ENCODE measurements at regions not wholly inside any gene's neighbourhood (a gene's known extent, or its start where the extent isn't known, plus 50 kb on each side); places are given as distances from the start of the nearest gene placed in this dataset.

- no peak for TF ChIP-seq CTCF (IDR thresholded peaks at IDR 0.05; ENCODE audit: borderline replicate concordance, extremely low read depth, insufficient read depth)
- no peaks in the 10 kb centered on the region for H3K9me3 ChIP-seq (ENCODE audit: control insufficient read depth in 2 of 3, insufficient read depth in 1 of 3, low read length in 3 of 3)
- no peak overlapping the region for H3K27ac ChIP-seq (ENCODE audit: low read depth in 2 of 2, low read length in 2 of 2)
- no peaks in the 10 kb centered on the region for H3K27me3 ChIP-seq (ENCODE audit: control insufficient read depth, insufficient read depth, low read length)
- FAIRE-seq (no peak), DNase-seq (no peak)
- peaks cover 0 to 3% (median 0%) of the 10 kb centered on the region in 3 donors for H3K4me1 ChIP-seq (ENCODE audit: control insufficient read depth in 2 of 3, insufficient read depth in 2 of 3, low read depth in 1 of 3, low read length in 3 of 3)
- no peaks in the 10 kb centered on the region for H3K36me3 ChIP-seq (ENCODE audit: control insufficient read depth in 2 of 3, insufficient read depth in 3 of 3, low read length in 3 of 3)
- H3K4me3 ChIP-seq (ENCODE audit: low read length in 3 of 3), result no peak overlapping the region
- H3K9ac ChIP-seq (ENCODE audit: low read length in 3 of 3), result no peak overlapping the region
- intact Hi-C loops (cut with DNase I), result no loop called here
Measured at GRCh38 chr11:45031912-45032519, 81.3 kb upstream of the TP53I11 start.

- H3K36me3 ChIP-seq (ENCODE audit: control insufficient read depth in 2 of 3, insufficient read depth in 3 of 3, low read length in 3 of 3), result no peaks in the 10 kb centered on the region
- no peak overlapping the region for H3K9ac ChIP-seq (ENCODE audit: low read length in 3 of 3)
- intact Hi-C loops (cut with DNase I), result no loop called here
- peaks cover 0 to 3% (median 0%) of the 10 kb centered on the region in 3 donors for H3K4me1 ChIP-seq (ENCODE audit: control insufficient read depth in 2 of 3, insufficient read depth in 2 of 3, low read depth in 1 of 3, low read length in 3 of 3)
- no peak overlapping the region for H3K27ac ChIP-seq (ENCODE audit: low read depth in 2 of 2, low read length in 2 of 2)
- no peak overlapping the region for H3K4me3 ChIP-seq (ENCODE audit: low read length in 3 of 3)
- H3K27me3 ChIP-seq (ENCODE audit: control insufficient read depth, insufficient read depth, low read length), result no peaks in the 10 kb centered on the region
- no peak for TF ChIP-seq CTCF (IDR thresholded peaks at IDR 0.05; ENCODE audit: borderline replicate concordance, extremely low read depth, insufficient read depth)
- peaks cover 0 to 11% (median 4%) of the 10 kb centered on the region in 3 donors for H3K9me3 ChIP-seq (ENCODE audit: control insufficient read depth in 2 of 3, insufficient read depth in 1 of 3, low read length in 3 of 3)
- no peak for FAIRE-seq
- DNase-seq, result peak in 1 of 5 donors; percentile 52
Measured at GRCh38 chr11:45035413-45035812, 84.7 kb upstream of the TP53I11 start.

DNA sequence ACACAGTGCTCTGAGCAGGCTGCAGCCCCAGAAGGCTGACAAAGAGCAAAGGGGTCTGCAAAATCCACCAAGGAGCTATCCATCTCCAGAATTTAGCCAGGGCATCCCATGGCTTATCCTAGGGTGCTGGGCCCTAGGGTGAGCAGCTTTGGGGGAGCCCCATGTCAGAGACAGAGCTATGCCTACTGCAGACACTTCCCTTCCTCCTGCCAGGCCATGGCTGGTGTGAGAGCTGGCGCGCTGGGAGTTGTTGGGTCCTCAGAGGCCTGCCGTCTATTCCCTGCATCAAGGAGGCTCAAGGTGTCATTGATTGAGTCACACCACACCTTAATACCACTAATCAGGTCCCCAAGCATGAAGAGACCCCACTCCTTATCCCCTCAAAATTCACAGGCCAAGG lies 85.3 kb upstream of the TP53I11 start:
- no peaks in the 10 kb centered on the region for H3K36me3 ChIP-seq (ENCODE audit: control insufficient read depth in 2 of 3, insufficient read depth in 3 of 3, low read length in 3 of 3)
- FAIRE-seq (no peak), DNase-seq (peak in 1 of 5 donors; percentile 15)
- H3K27ac ChIP-seq (ENCODE audit: low read depth in 2 of 2, low read length in 2 of 2), result no peak overlapping the region
- H3K4me3 ChIP-seq (ENCODE audit: low read length in 3 of 3), result no peak overlapping the region
- H3K9me3 ChIP-seq (ENCODE audit: control insufficient read depth in 2 of 3, insufficient read depth in 1 of 3, low read length in 3 of 3), result peaks cover 0 to 11% (median 4%) of the 10 kb centered on the region in 3 donors
- H3K9ac ChIP-seq (ENCODE audit: low read length in 3 of 3), result no peak overlapping the region
- TF ChIP-seq CTCF (IDR thresholded peaks at IDR 0.05; ENCODE audit: borderline replicate concordance, extremely low read depth, insufficient read depth), result no peak
- intact Hi-C loops (cut with DNase I), result no loop called here
- H3K4me1 ChIP-seq (ENCODE audit: control insufficient read depth in 2 of 3, insufficient read depth in 2 of 3, low read depth in 1 of 3, low read length in 3 of 3), result peaks cover 0 to 3% (median 0%) of the 10 kb centered on the region in 3 donors
- H3K27me3 ChIP-seq (ENCODE audit: control insufficient read depth, insufficient read depth, low read length), result no peaks in the 10 kb centered on the region

DNA sequence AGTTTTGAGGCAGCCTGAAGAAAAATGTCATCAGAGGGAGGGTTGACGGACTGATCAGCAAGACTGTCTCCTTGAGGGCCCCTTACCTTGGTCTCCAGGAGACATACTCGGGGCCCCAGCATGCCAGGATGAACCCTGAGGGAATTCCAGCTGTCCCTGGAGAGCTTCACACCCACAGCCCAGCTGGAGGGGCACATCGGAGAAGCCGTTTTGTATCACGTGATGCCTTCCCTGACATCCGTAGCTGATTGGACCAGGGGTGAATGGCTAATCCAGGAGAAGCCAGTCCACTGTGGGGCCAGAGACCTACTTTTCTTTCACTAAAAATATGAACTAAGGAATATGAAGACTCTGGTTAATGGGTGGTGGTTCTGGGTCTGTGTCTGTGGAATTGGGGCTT lies 86.0 kb upstream of the TP53I11 start:
- DNase-seq (peak in 1 of 5 donors; percentile 13), FAIRE-seq (no peak)
- Histone ChIP-seq H3K4me1 (ENCODE audit: control insufficient read depth in 2 of 3, insufficient read depth in 2 of 3, low read depth in 1 of 3, low read length in 3 of 3) (peaks cover 0 to 3% (median 0%) of the 10 kb centered on the region in 3 donors), H3K27me3 (ENCODE audit: control insufficient read depth, insufficient read depth, low read length) (no peaks in the 10 kb centered on the region), H3K4me3 (ENCODE audit: low read length in 3 of 3) (no peak overlapping the region), H3K9me3 (ENCODE audit: control insufficient read depth in 2 of 3, insufficient read depth in 1 of 3, low read length in 3 of 3) (peaks cover 0 to 11% (median 4%) of the 10 kb centered on the region in 3 donors), H3K36me3 (ENCODE audit: control insufficient read depth in 2 of 3, insufficient read depth in 3 of 3, low read length in 3 of 3) (no peaks in the 10 kb centered on the region), H3K27ac (ENCODE audit: low read depth in 2 of 2, low read length in 2 of 2) (no peak overlapping the region), H3K9ac (ENCODE audit: low read length in 3 of 3) (no peak overlapping the region)
- no peak for TF ChIP-seq CTCF (IDR thresholded peaks at IDR 0.05; ENCODE audit: borderline replicate concordance, extremely low read depth, insufficient read depth)
- intact Hi-C loops (cut with DNase I), result no loop called here
